CD14-positive monocyte (primary cell): ENCODE measurements at regions not wholly inside any gene's neighbourhood (a gene's known extent, or its start where the extent isn't known, plus 50 kb on each side); places are given as distances from the start of the nearest gene placed in this dataset.
"Not testable (repeated sequence)": the region's sequence is repeated elsewhere in the genome, so short reads cannot be mapped to it uniquely, and the experiment has no call there.

ENCODE experiments used
- DNase-seq, 3 donors: peaks; one replicate each; pipeline ENCODE4 v3.0.0-alpha.2; 2011 to 2022
- H2AFZ ChIP-seq: 2 replicates; pipeline ENCODE4 v1.6.0; 2012; ENCODE audit warnings: mild to moderate bottlenecking, low read depth, low read length, inconsistent platforms; ENCODE audit not compliant: insufficient read depth, poor library complexity, severe bottlenecking
- H3K27ac ChIP-seq, 2 donors: 1 replicate in 1 of 2; 2 replicates in 1 of 2; pipeline ENCODE4 v1.5.1; 2012 to 2013; ENCODE audit warnings: low read length in 2 of 2, control low read depth in 1 of 2, inconsistent platforms in 1 of 2, low read depth in 1 of 2, mild to moderate bottlenecking in 1 of 2
- H3K27me3 ChIP-seq, 2 donors: one replicate each; pipeline versions ENCODE4 v1.6.0 to v1.6.1; 2011 to 2013; ENCODE audit warnings: low read length in 2 of 2; ENCODE audit not compliant: control insufficient read depth in 2 of 2, insufficient read depth in 2 of 2
- H3K36me3 ChIP-seq, 2 donors: replicated peaks in 1 of 2; 1 replicate in 1 of 2; 2 replicates in 1 of 2; pipeline versions ENCODE4 v1.5.1 to v1.6.1; 2012 to 2013; ENCODE audit warnings: low read length in 2 of 2, control low read depth in 1 of 2, inconsistent platforms in 1 of 2, mild to moderate bottlenecking in 1 of 2; ENCODE audit not compliant: insufficient read depth in 2 of 2, control insufficient read depth in 1 of 2
- H3K4me1 ChIP-seq, 2 donors: 1 replicate in 1 of 2; 2 replicates in 1 of 2; pipeline versions ENCODE4 v1.5.1 to v1.6.1; 2012 to 2013; ENCODE audit warnings: low read length in 2 of 2, control low read depth in 1 of 2, inconsistent platforms in 1 of 2, mild to moderate bottlenecking in 1 of 2, moderate library complexity in 1 of 2; ENCODE audit not compliant: insufficient read depth in 2 of 2, control insufficient read depth in 1 of 2
- H3K4me2 ChIP-seq: replicated peaks from 2 replicates; pipeline ENCODE3; 2012; ENCODE audit warnings: low read length, moderate library complexity, mild to moderate bottlenecking; ENCODE audit not compliant: poor library complexity, severe bottlenecking; ENCODE audit errors: extremely low read depth
- H3K4me3 ChIP-seq, 3 experiments: fragments of 200-600 bp in 1 of 3; sonication (generic) in 1 of 3; replicated peaks in 1 of 3; 1 replicate in 2 of 3; 2 replicates in 1 of 3; pipeline ENCODE4 v1.5.1; 2011 to 2013; ENCODE audit warnings: low read length in 3 of 3, mild to moderate bottlenecking in 3 of 3, control low read depth in 2 of 3, low read depth in 2 of 3, inconsistent platforms in 1 of 3, moderate library complexity in 1 of 3
- H3K79me2 ChIP-seq: 2 replicates; pipeline ENCODE4 v1.6.0; 2012; ENCODE audit warnings: mild to moderate bottlenecking, control low read depth, inconsistent platforms, low read length, moderate library complexity; ENCODE audit not compliant: insufficient read depth
- H3K9ac ChIP-seq: 2 replicates; pipeline ENCODE4 v1.6.0; 2017; ENCODE audit warnings: low read length, mild to moderate bottlenecking; ENCODE audit not compliant: insufficient read depth, poor library complexity, severe bottlenecking
- H3K9me3 ChIP-seq, 2 donors: replicated peaks in 1 of 2; 1 replicate in 1 of 2; 2 replicates in 1 of 2; pipeline versions ENCODE4 v1.5.1 to v1.6.1; 2012 to 2013; ENCODE audit warnings: low read length in 2 of 2, control low read depth in 1 of 2; ENCODE audit not compliant: control insufficient read depth in 1 of 2, insufficient read depth in 1 of 2
- H4K20me1 ChIP-seq: 2 replicates; pipeline ENCODE4 v1.6.0; 2012; ENCODE audit warnings: mild to moderate bottlenecking, low read length, control low read depth, moderate library complexity; ENCODE audit not compliant: insufficient read depth
- H3K27ac Mint-ChIP-seq, 7 donors: one replicate each; pipeline ENCODE4 v1.8.0; 2020; ENCODE audit warnings: mild to moderate bottlenecking in 7 of 7, mixed read lengths in 7 of 7, moderate library complexity in 6 of 7, inconsistent platforms in 2 of 7
- H3K27me3 Mint-ChIP-seq, 3 donors: one replicate each; pipeline ENCODE4 v1.8.0; 2021 to 2022; ENCODE audit warnings: low read depth in 3 of 3, mild to moderate bottlenecking in 3 of 3, mixed read lengths in 3 of 3, moderate library complexity in 3 of 3, inconsistent platforms in 1 of 3
- H3K36me3 Mint-ChIP-seq, 2 donors: one replicate each; pipeline ENCODE4 v1.8.0; 2020; ENCODE audit warnings: mixed read lengths in 2 of 2, inconsistent platforms in 1 of 2, mild to moderate bottlenecking in 1 of 2
- H3K4me1 Mint-ChIP-seq: one replicate; pipeline ENCODE4 v1.8.0; 2020; ENCODE audit warnings: mild to moderate bottlenecking, mixed read lengths
- H3K4me3 Mint-ChIP-seq, 2 donors: one replicate each; pipeline ENCODE4 v1.8.0; 2020; ENCODE audit warnings: mild to moderate bottlenecking in 2 of 2, mixed read lengths in 2 of 2, moderate library complexity in 1 of 2
- H3K9me3 Mint-ChIP-seq, 7 donors: one replicate each; pipeline ENCODE4 v1.8.0; 2020 to 2022; ENCODE audit warnings: mixed read lengths in 7 of 7, mild to moderate bottlenecking in 6 of 7, moderate library complexity in 6 of 7, inconsistent platforms in 2 of 7
- WGBS: methylation state at CpG from one replicate; pipeline ENCODE4 v1.1.5; 2013; ENCODE audit warnings: missing lambda C conversion rate; ENCODE audit not compliant: insufficient coverage; 5-methylcytosine and 5-hydroxymethylcytosine counted together
- intact Hi-C, 2 donors: fragments of 100-400 bp; cut with micrococcal nuclease; formaldehyde crosslinking; loops; one replicate each; pipeline versions ENCODE4 v1.15.0 to v1.15.1; 2023
- TF ChIP-seq, protein P1 (sequence below): fragments of 200-600 bp; IDR thresholded peaks from one replicate; pipeline ENCODE4 v1.8.0; 2022; ENCODE audit warnings: antibody characterized with exemption, mild to moderate bottlenecking

- no peak for DNase-seq
- Mint-ChIP-seq H3K27ac (peak overlapping the region in 1 of 7 donors; percentile 25), H3K4me3 (no peak overlapping the region), H3K4me1 (peaks cover 27% of the 10 kb centered on the region), H3K27me3 (peaks cover 0 to 14% (median 0%) of the 10 kb centered on the region in 3 donors), H3K36me3 (no peaks in the 10 kb centered on the region), H3K9me3 (peaks cover 0 to 7% (median 0%) of the 10 kb centered on the region in 7 donors)
- H3K4me2 ChIP-seq = no peak overlapping the region
- no peak overlapping the region for H3K4me3 ChIP-seq
- no peaks in the 10 kb centered on the region for H3K36me3 ChIP-seq
- no peaks in the 10 kb centered on the region for H4K20me1 ChIP-seq
- peaks cover 17% of the 10 kb centered on the region in 2 donors for H3K4me1 ChIP-seq
- H3K27ac ChIP-seq = no peak overlapping the region
- H3K9me3 ChIP-seq = peaks cover 0 to 4% of the 10 kb centered on the region in 2 donors
- intact Hi-C loops = no loop called here
- H3K27me3 ChIP-seq = peaks cover 0 to 48% of the 10 kb centered on the region in 2 donors
- TF ChIP-seq, protein P1, sequence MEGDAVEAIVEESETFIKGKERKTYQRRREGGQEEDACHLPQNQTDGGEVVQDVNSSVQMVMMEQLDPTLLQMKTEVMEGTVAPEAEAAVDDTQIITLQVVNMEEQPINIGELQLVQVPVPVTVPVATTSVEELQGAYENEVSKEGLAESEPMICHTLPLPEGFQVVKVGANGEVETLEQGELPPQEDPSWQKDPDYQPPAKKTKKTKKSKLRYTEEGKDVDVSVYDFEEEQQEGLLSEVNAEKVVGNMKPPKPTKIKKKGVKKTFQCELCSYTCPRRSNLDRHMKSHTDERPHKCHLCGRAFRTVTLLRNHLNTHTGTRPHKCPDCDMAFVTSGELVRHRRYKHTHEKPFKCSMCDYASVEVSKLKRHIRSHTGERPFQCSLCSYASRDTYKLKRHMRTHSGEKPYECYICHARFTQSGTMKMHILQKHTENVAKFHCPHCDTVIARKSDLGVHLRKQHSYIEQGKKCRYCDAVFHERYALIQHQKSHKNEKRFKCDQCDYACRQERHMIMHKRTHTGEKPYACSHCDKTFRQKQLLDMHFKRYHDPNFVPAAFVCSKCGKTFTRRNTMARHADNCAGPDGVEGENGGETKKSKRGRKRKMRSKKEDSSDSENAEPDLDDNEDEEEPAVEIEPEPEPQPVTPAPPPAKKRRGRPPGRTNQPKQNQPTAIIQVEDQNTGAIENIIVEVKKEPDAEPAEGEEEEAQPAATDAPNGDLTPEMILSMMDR = no peak
- no peak overlapping the region for H2AFZ ChIP-seq
- no CpG with 5 or more reads among the region's 2 CpGs for WGBS
- no peak overlapping the region for H3K9ac ChIP-seq
- no peaks in the 10 kb centered on the region for H3K79me2 ChIP-seq
Observed at GRCh38 chrX:16060252-16060651, 63.1 kb upstream of the GRPR start.

DNA sequence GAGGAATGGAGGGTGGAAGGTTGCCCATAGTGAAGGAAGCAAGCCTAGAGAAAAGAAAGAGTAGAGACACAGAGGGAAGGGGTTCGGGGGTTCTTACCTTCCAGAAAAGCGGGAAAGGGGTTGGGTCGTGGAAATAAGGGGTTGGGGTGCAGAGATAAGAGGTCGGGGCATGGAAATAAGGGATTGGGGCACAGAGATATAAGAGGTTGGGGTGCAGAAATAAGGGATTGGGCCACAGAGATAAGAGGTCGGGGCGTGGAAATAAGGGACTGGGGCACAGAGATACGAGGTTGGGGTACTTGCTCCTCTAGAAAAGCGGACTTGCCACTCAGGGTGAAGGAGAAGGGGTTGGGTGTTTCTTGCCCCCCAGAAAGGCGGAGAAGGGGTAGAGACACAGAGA, 74.2 kb upstream of the GRPR start:
- H3K27ac Mint-ChIP-seq = peak overlapping the region in 1 of 7 donors; percentile 2
- H4K20me1 ChIP-seq, H3K4me3 ChIP-seq, H3K4me3 Mint-ChIP-seq, H3K27me3 ChIP-seq, H3K36me3 ChIP-seq, H2AFZ ChIP-seq, H3K4me1 ChIP-seq, H3K36me3 Mint-ChIP-seq, H3K27ac ChIP-seq, DNase-seq, H3K9ac ChIP-seq, H3K4me2 ChIP-seq, H3K79me2 ChIP-seq, intact Hi-C loops, H3K4me1 Mint-ChIP-seq: not testable (repeated sequence)
- peaks cover 0 to 10% of the 10 kb centered on the region in 2 donors for H3K9me3 ChIP-seq
- WGBS = no CpG with 5 or more reads among the region's 9 CpGs
- peaks cover 7 to 24% (median 18%) of the 10 kb centered on the region in 7 donors for H3K9me3 Mint-ChIP-seq
- H3K27me3 Mint-ChIP-seq = peaks cover 0 to 32% (median 2%) of the 10 kb centered on the region in 3 donors
